Aorta (tissue), 5 donors: ENCODE measurements at regions not wholly inside any gene's neighbourhood (a gene's known extent, or its start where the extent isn't known, plus 50 kb on each side); places are given as distances from the start of the nearest gene placed in this dataset.

ENCODE experiments used
- ATAC-seq: fragments of 200-7000 bp; cut with Tn5 transposase; one replicate; pipeline ENCODE4 v1.9.1; 2022; ENCODE audit warnings: moderate library complexity; ENCODE audit not compliant: low FRiP score
- DNase-seq, 2 donors: peaks; one replicate each; pipeline ENCODE4 v3.0.0-alpha.2; 2020
- H3K27ac ChIP-seq, 2 donors: one replicate each; pipeline ENCODE4 v1.5.1; 2013; ENCODE audit warnings: low read length in 2 of 2, mild to moderate bottlenecking in 2 of 2, moderate library complexity in 2 of 2, control low read depth in 1 of 2, inconsistent platforms in 1 of 2, low read depth in 1 of 2
- H3K27me3 ChIP-seq, 2 donors: one replicate each; pipeline ENCODE4 v1.6.1; 2013; ENCODE audit warnings: control low read depth in 1 of 2, low read length in 1 of 2, mild to moderate bottlenecking in 1 of 2, moderate library complexity in 1 of 2; ENCODE audit not compliant: insufficient read depth in 2 of 2, control insufficient read depth in 1 of 2
- H3K36me3 ChIP-seq, 2 donors: one replicate each; pipeline ENCODE4 v1.6.1; 2013; ENCODE audit warnings: control low read depth in 1 of 2, low read length in 1 of 2, mild to moderate bottlenecking in 1 of 2; ENCODE audit not compliant: insufficient read depth in 2 of 2, control insufficient read depth in 1 of 2
- H3K4me1 ChIP-seq, 2 donors: one replicate each; pipeline ENCODE4 v1.6.1; 2013; ENCODE audit warnings: low read length in 2 of 2, control low read depth in 1 of 2, mild to moderate bottlenecking in 1 of 2, moderate library complexity in 1 of 2; ENCODE audit not compliant: insufficient read depth in 2 of 2, control insufficient read depth in 1 of 2
- H3K4me3 ChIP-seq, 2 donors: one replicate each; pipeline ENCODE4 v1.5.1; 2013; ENCODE audit warnings: low read length in 2 of 2, control low read depth in 1 of 2, mild to moderate bottlenecking in 1 of 2
- H3K9me3 ChIP-seq: one replicate; pipeline ENCODE4 v1.6.1; 2013; ENCODE audit warnings: mild to moderate bottlenecking, low read length; ENCODE audit not compliant: control insufficient read depth
- WGBS, 2 donors: extraction: QIAGEN DNeasy Blood & Tissue Kit; methylation state at CpG; one replicate each; pipeline ENCODE4 v1.1.7; 2013; 5-methylcytosine and 5-hydroxymethylcytosine counted together
- intact Hi-C, 2 donors: fragments of 100-400 bp; cut with DNase I; formaldehyde crosslinking; loops; one replicate each; pipeline versions ENCODE4 v1.14.2 to v1.15.0; 2022
- donor health status: healthy with polysubstance abuse.
- donor health status: Bipolar disorder and iron deficiency.
- donor health status: DM: no; HTN: no; CAD: no.
- donor health status: DM: no; HTN: no; CAD: no.
- donor health status: DM: yes; HTN: yes; CAD: no.

DNA sequence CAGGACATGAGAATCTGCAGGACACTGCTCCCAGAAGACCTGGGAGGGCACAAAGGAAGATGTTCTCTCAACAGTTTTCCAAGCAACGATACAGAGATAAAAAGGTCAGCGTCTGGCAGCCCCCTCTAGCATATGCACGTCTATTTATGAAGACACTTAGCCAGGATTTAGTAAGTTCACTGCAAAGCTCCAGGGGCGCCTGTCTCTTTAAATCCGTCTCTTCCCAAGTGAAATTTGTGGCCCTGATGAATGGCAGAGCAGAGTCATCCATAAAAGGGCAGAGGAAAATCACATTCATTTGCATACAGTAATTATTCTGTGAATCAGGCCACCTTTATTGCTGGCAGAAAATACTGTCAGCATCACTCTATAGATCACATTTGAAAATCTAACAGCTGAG is 390.9 kb upstream of the SMIM21 start:
- 46 to 52% methylated on average over 5 of the region's 5 CpGs for WGBS, 2 donors
- Histone ChIP-seq H3K36me3 (no peaks in the 10 kb centered on the region), H3K27me3 (no peaks in the 10 kb centered on the region), H3K4me1 (no peaks in the 10 kb centered on the region), H3K27ac (no peak overlapping the region), H3K4me3 (no peak overlapping the region), H3K9me3 (peaks cover 2% of the 10 kb centered on the region)
- ATAC-seq: no peak
- intact Hi-C loops: no loop called here
- DNase-seq: no peak

- no peak for ATAC-seq
- no peak overlapping the region for H3K4me3 ChIP-seq
- intact Hi-C loops: no loop called here
Observed at GRCh38 chr18:75815767-75816166, 388.3 kb upstream of the SMIM21 start.

DNA sequence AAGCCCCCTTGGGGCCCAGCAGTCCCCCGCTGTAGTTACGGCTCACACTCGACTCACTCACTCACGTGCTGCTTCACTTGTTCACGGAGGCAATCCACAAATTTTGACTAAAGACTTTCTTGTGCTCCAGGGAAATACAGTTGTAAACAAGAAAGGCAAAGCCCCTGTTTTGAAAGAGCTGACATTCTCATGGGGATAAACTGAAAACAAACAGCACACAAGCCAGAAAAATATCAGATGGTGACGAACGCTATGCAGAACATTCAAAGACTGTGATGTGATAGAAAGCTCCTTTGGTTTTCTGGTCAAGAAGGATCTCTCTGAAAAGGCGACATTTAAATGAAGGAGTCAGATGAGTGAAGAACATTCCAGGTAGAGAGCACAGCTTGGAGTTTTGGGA is 385.3 kb upstream of the SMIM21 start:
- Histone ChIP-seq H3K27me3 (no peaks in the 10 kb centered on the region), H3K9me3 (peaks cover 2% of the 10 kb centered on the region), H3K36me3 (no peaks in the 10 kb centered on the region), H3K4me1 (no peaks in the 10 kb centered on the region), H3K4me3 (no peak overlapping the region), H3K27ac (no peak overlapping the region)
- intact Hi-C loops: no loop called here
- WGBS, 2 donors: 43 to 49% methylated on average over 8 of the region's 8 CpGs
- DNase-seq (no peak), ATAC-seq (no peak)

More at GRCh38 chr18:75815767-75816166, 388.3 kb upstream of the SMIM21 start:
- Histone ChIP-seq H3K27ac (no peak overlapping the region), H3K9me3 (peaks cover 2% of the 10 kb centered on the region), H3K36me3 (no peaks in the 10 kb centered on the region), H3K4me1 (no peaks in the 10 kb centered on the region), H3K27me3 (no peaks in the 10 kb centered on the region)
- WGBS, 2 donors: 86 to 87% methylated on average over 1 of the region's 1 CpG
- DNase-seq: no peak

DNA sequence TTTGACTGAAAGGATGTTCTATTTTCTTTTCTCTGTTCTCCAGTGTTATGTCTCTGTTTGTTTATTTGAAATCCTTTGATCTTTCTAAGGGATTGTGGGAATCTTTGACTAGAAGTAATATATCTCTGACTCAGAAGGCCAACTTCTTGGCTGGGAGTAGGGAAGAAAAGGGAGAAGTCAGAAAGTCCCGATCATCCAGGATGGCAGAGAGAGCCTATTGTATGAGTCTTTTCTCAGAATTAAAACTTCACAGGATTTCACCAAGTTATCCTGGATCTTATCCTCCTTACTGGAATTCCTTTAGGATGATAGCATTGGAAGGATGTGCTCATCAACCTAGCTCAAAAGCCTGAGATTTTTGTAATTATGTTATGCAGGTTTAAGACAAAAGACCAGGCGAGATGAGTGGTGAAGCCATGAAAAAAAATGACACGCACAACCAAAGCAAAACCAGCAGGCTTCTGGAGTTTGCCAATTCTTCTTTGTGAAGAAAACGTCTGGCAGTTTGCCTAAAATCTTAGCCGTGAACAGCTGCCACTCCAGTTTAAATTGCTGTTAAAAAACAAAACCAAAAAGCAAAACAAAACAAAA is 383.6 kb upstream of the SMIM21 start:
- ATAC-seq (no peak), DNase-seq (no peak)
- Histone ChIP-seq H3K27me3 (no peaks in the 10 kb centered on the region), H3K4me3 (no peak overlapping the region), H3K36me3 (no peaks in the 10 kb centered on the region), H3K27ac (no peak overlapping the region), H3K4me1 (no peaks in the 10 kb centered on the region), H3K9me3 (peaks cover 1% of the 10 kb centered on the region)
- intact Hi-C loops: no loop called here
- 15 to 22% methylated on average over 5 of the region's 5 CpGs for WGBS, 2 donors

DNA sequence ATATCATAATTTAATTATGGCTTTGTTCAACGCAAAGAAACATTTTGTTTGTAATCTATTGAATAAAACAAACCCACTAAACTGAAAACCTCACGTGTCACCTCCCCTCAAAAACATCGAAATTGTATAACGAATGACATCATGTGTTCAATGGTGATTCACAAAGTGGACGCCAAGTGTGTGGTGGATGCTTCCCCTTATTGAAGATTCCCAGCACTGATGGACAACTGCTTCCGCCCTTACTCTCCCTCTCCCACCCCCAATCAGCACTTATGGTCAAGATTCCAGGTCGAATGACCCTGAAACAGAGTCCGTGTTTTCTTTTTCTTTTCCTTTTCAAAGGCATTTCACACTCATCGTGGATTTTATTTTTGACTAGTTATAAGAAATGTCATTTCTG is 383.0 kb upstream of the SMIM21 start:
- Histone ChIP-seq H3K4me3 (no peak overlapping the region), H3K4me1 (no peaks in the 10 kb centered on the region), H3K27me3 (no peaks in the 10 kb centered on the region), H3K36me3 (no peaks in the 10 kb centered on the region), H3K27ac (no peak overlapping the region), H3K9me3 (no peaks in the 10 kb centered on the region)
- intact Hi-C loops: no loop called here
- DNase-seq (no peak), ATAC-seq (no peak)
- WGBS, 2 donors: 37 to 45% methylated on average over 9 of the region's 9 CpGs

DNA sequence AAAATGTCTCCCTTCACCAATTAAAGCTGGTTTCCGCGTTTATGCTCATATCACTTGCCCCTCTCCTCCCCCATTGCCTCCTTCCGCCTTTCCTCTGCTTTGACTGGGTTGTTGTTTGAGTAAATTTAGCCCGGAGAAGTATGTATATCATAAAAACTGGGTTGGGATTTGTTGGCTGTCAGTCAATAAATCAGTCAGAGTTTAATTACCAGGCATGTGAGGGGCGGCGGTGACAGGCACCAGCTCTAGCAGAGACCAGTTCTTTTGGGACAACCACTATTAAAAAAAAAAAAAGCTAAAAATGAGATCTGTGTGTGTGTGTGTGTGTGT is 382.4 kb upstream of the SMIM21 start:
- Histone ChIP-seq H3K36me3 (no peaks in the 10 kb centered on the region), H3K4me3 (no peak overlapping the region), H3K27ac (no peak overlapping the region), H3K27me3 (no peaks in the 10 kb centered on the region), H3K4me1 (no peaks in the 10 kb centered on the region), H3K9me3 (no peaks in the 10 kb centered on the region)
- no peak for ATAC-seq
- WGBS, 2 donors: 4 to 8% methylated on average over 6 of the region's 6 CpGs
- DNase-seq: no peak
- intact Hi-C loops: no loop called here

DNA sequence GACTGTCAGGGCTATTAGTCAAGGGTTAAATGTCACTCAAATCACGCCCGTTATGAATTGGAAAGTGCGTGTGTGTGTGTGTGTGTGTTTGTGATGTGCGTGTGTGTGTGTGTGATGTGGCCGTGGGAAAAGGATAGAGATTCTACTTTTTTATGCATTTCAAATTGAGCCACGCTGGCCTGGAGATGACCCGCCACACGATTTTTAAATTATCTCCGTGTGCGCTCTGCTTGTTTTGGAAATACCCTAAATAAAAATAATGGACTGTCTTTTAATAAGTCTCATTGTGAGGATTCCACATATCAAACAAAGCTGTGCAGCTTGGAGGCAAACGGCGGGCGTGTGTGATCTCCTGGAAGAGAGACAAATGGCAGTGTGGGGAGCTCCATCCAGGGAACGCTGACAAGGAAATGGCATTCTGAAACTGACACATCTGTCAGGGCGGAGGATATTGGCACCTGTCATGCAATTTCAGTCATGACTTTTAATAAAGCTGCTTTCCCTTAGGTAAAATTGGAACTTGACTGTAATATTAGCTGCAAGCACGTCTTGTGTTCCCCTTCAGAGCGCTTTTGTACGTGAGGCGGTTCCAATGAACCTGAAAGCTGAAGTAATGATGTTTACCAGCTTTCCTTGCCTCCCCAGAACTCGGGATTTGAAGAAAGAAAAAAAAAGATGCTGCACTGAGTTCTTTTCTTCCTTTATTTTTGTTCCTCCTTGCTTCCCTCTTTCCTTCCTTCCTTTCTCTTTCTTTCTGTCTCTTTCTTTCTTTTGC is 381.8 kb upstream of the SMIM21 start:
- 29 to 41% methylated on average over 20 of the region's 20 CpGs for WGBS, 2 donors
- no peaks in the 10 kb centered on the region for H3K36me3 ChIP-seq
- no peaks in the 10 kb centered on the region for H3K9me3 ChIP-seq
- DNase-seq: no peak
- intact Hi-C loops: no loop called here
- no peaks in the 10 kb centered on the region for H3K4me1 ChIP-seq
- H3K27ac ChIP-seq: no peak overlapping the region
- ATAC-seq: no peak
- no peaks in the 10 kb centered on the region for H3K27me3 ChIP-seq
- no peak overlapping the region for H3K4me3 ChIP-seq

- no peaks in the 10 kb centered on the region for H3K36me3 ChIP-seq
- DNase-seq: no peak
- H3K27ac ChIP-seq: no peak overlapping the region
- intact Hi-C loops: no loop called here
- no peaks in the 10 kb centered on the region for H3K9me3 ChIP-seq
- no peaks in the 10 kb centered on the region for H3K4me1 ChIP-seq
- no peak for ATAC-seq
- WGBS, 2 donors: 9 to 16% methylated on average over 3 of the region's 3 CpGs
- H3K4me3 ChIP-seq: no peak overlapping the region
- H3K27me3 ChIP-seq: peaks cover 0 to 2% of the 10 kb centered on the region in 2 donors
Observed at GRCh38 chr18:75805265-75805664, 377.8 kb upstream of the SMIM21 start.

- ATAC-seq: no peak
- intact Hi-C loops: no loop called here
- Histone ChIP-seq H3K4me3 (no peak overlapping the region), H3K36me3 (no peaks in the 10 kb centered on the region), H3K9me3 (no peaks in the 10 kb centered on the region), H3K27ac (no peak overlapping the region), H3K27me3 (peaks cover 0 to 2% of the 10 kb centered on the region in 2 donors), H3K4me1 (no peaks in the 10 kb centered on the region)
- DNase-seq: no peak
- WGBS, 2 donors: 77 to 83% methylated on average over 5 of the region's 5 CpGs
Observed at GRCh38 chr18:75802681-75803080, 375.2 kb upstream of the SMIM21 start.
